ENCODE measurements at regions not wholly inside any gene's neighbourhood (a gene's known extent, or its start where the extent isn't known, plus 50 kb on each side); places are given as distances from the start of the nearest gene placed in this dataset.
"Not testable (repeated sequence)": the region's sequence is repeated elsewhere in the genome, so short reads cannot be mapped to it uniquely, and the experiment has no call there.

DNA sequence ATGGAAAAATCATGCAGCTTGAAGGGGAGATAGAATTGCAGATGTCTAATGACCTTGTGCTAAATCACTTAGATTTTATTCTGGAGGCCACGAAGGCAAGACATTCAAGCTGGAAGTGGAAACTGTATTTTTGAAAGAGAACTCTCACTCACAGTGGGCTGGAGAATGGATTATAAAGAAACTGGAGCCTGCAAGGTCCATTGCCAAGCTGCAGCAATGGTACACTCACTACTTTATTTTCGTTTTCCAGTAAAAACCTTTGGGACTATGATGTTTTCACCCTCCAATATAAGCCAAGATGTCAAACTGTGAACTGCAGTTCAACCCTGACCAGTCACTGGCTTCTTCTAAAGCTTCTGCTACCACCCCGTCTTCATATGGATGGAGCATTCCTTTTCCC is 62.0 kb downstream of the SKIDA1 start:
- no peak for DNase-seq (ENCODE audit: extremely low read depth, low read depth)
- TF ChIP-seq, protein P1, sequence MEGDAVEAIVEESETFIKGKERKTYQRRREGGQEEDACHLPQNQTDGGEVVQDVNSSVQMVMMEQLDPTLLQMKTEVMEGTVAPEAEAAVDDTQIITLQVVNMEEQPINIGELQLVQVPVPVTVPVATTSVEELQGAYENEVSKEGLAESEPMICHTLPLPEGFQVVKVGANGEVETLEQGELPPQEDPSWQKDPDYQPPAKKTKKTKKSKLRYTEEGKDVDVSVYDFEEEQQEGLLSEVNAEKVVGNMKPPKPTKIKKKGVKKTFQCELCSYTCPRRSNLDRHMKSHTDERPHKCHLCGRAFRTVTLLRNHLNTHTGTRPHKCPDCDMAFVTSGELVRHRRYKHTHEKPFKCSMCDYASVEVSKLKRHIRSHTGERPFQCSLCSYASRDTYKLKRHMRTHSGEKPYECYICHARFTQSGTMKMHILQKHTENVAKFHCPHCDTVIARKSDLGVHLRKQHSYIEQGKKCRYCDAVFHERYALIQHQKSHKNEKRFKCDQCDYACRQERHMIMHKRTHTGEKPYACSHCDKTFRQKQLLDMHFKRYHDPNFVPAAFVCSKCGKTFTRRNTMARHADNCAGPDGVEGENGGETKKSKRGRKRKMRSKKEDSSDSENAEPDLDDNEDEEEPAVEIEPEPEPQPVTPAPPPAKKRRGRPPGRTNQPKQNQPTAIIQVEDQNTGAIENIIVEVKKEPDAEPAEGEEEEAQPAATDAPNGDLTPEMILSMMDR (IDR thresholded peaks at IDR 0.05; ENCODE audit: low read depth, low read length) = no peak

DNA sequence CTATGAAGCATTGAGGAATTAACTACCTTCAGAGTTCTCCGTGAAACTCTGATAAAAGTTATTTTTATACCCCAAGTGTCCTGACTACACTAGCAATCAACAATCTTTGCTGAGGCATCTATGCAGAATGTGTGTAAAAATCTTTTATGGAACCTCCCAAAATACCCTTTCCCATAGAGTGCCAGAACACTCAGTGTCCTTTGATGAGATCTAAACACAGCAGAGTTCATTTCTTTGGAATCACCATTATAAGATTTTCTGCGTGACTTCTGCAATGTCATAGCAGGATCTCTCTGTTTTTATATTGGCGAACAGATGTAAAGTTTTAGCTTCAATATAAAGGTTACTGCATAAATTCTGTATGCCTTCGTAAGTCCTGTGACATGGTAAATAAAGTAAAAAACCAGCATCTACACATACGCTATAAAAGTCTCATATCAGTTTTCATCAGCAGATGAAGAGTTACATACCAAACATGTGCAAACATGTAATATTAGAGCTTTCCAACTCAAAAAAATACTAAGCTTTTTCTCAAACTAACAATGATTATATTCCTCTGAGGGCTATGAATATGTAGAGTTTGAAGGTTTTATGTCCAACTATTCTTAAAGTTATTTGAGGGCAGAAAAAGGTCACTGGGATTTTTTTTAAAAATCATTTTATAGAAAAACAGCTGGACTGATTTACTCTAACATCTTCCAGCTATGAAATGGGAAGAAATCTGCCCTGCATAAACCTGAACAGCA is 67.2 kb downstream of the SKIDA1 start:
- TF ChIP-seq, protein P1 (IDR thresholded peaks at IDR 0.05; ENCODE audit: low read depth, low read length) = no peak

DNA sequence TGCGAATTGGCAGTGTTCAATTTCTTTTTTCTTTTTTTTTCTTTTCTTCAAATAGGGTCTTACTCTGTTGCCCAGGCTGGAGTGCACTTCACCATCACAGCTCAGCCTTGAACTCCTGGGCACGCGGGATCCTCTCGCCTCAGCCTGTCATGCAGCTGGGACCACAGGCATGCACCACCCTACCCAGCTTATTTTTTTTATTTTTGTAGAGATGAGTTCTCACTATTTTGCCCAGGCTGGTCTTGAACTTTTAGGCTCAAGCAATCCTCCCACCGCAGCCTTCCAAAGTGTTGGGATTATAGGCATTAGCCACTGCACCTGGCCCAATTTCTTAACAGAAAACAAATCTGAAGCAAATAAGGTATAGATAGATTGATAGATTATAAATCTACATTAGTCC is 69.3 kb downstream of the SKIDA1 start:
- TF ChIP-seq, protein P1 (IDR thresholded peaks at IDR 0.05; ENCODE audit: low read depth, low read length) = no peak
- no peak for DNase-seq (ENCODE audit: extremely low read depth, low read depth)

More for the DNA sequence above, 67.2 kb downstream of the SKIDA1 start:
- no peak for DNase-seq (ENCODE audit: extremely low read depth, low read depth)

DNA sequence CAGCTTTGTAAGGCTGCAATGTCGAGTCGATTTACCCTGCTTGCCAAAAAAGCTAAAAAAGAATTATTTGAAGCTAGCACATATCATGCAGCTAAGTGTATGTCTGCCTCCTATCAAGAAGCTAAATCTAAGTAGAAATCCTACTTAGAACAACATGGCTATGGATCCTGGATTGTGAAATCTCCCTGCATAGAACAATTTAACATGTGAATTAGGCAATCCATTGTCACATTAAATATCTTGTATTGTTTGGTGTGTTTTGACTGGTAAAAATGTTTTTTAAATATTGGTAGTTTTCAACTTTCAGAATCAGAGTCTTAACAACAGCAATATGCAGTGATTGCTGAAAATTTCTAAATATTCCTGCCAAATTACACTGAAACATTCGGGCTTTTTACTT is 73.3 kb downstream of the SKIDA1 start:
- TF ChIP-seq, protein P1 (IDR thresholded peaks at IDR 0.05; ENCODE audit: low read depth, low read length) = no peak

DNA sequence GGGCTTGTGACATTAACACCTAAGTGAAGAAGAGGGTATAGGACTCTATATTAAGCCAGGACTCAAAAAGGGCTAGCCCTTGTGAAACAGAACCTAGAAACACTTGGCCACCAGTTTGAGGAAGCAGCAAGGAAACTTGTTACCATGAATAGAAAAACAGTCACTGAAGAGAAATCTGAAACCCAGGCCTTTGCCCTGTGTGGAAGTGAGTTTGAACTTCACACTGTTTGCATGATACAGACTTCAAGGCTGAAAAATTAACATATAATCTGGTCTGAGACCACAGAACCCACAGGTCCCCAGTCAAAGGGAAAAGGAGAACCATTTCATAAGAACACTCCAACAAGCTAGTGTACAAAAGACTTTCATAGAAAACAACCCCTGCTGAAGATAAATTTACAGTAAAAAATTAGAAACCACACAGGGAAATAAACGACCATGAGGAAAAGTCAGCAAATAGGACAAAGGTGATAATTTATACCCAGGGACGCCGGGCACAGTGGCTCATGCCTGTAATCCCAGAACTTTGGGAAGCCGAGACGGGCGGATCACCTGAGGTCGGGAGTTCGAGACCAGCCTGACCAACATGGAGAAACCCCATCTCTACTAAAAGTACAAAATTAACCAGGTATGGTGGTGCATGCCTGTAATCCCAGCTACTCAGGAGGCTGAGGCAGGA is 76.1 kb downstream of the SKIDA1 start:
- no peak for DNase-seq (ENCODE audit: extremely low read depth, low read depth)
- TF ChIP-seq, protein P1 (IDR thresholded peaks at IDR 0.05; ENCODE audit: low read depth, low read length) = no peak

More for the DNA sequence above, 73.3 kb downstream of the SKIDA1 start:
- no peak for DNase-seq (ENCODE audit: extremely low read depth, low read depth)

DNA sequence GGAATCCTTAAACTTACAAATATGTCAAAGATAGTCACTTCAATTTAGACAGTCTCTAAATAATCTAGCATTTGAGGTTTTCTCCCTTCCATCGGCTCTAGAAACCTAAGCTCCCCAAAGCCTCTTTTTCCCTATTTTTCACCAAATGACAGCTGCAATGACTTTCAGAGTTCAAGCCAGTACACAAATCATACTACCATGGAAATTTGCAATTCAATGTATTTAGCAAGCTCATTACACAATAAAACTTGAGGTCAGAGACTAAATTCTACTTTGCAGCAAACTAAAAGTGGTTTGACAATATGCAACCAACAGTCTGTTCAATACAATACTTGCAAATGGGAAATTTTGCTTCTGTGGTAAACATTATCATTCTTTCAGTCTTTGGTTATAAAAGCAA is 80.3 kb downstream of the SKIDA1 start:
- no peak for DNase-seq (ENCODE audit: extremely low read depth, low read depth)
- TF ChIP-seq, protein P1 (IDR thresholded peaks at IDR 0.05; ENCODE audit: low read depth, low read length) = no peak

DNA sequence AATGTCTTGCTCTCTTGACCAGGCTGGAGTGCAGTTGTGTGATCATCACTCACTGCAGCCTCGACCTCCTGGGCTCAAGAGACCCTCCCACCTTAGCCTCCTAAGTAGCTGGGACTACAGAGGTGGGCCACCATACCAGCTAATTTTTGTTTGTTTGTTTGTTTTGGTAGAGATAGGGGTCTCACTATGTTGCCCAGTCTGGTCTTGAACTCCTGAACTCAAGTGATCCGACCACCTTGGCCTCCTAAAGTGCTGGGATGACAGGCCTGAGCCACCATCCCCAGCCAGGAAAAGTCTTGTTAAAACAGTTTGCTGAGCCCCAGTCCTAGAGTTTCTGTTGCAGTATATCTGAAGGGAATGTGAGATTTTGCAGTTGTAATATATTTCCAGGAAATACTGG is 83.9 kb downstream of the SKIDA1 start:
- DNase-seq (ENCODE audit: extremely low read depth, low read depth) = no peak
- TF ChIP-seq, protein P1 (IDR thresholded peaks at IDR 0.05; ENCODE audit: low read depth, low read length) = no peak

DNA sequence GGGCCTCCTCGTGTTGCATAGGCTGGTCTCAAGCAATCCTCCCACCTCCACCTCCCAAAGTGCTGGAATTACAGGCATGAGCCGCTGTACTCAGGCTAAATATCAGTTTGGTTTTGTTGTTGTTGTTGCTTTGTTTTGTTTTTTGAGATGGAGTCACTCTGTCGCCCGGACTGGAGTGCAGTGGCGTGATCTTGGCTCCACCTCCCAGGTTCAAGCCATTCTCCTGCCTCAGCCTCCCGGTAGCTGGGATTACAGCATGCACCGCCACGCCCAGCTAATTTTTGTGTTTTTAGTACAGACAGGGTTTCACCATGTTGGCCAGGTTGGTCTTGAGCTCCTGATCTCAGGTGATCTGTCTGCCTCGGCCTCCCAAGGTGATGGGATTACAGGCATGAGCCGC is 86.6 kb downstream of the SKIDA1 start:
- DNase-seq (ENCODE audit: extremely low read depth, low read depth) = not testable (repeated sequence)
